ENCODE measurements at regions not wholly inside any gene's neighbourhood (a gene's known extent, or its start where the extent isn't known, plus 50 kb on each side); places are given as distances from the start of the nearest gene placed in this dataset.

DNA sequence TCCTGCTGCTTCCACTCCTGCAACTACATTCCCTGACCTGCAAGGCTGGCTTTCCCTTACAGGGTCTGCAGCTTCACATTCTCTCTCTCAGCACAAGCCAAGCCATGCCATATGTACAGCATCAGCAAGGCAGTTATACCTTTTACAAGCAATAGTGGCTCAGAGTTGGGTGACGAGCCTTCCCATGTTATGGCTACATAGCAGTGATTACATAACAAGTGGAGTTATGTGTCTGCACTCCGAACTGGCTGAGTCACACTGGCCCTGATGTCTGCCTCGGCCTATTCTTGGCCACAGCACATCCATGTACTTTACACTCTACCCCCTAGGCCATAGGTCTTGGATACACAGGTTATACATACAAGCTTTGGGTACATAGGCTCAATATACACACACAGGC, 52.0 kb upstream of the SNCAIP start (continued):
- TF ChIP-seq FOXK1 (CRISPR knock-in tag; IDR thresholded peaks at IDR 0.05), result no peak
- no peak for TF ChIP-seq NR1H2 (CRISPR knock-in tag; IDR thresholded peaks at IDR 0.05)

DNA sequence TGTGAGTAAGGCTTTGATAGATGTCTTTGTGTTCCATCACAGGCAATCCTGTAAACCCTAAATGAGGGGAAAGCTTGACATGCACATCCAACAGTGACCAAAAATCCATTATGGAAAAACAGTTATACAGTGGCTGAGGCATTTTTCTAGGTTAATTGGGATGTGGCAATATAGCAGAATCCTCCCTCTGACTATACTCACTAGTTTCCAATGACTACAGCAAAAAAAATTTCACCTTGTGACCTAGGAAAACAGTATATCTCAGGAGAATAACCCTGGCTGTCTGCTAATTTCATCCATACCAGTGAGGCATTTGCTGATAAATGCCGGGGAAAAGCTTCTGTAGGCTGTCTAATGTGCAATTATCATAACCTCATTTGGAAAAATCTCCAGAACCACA, 49.9 kb upstream of the SNCAIP start:
- no peak overlapping the region for H3K4me3 Mint-ChIP-seq
- ChIA-PET CTCF (no interaction called here), POLR2A (no interaction called here)
- peaks cover 9% of the 10 kb centered on the region for H3K36me3 Mint-ChIP-seq
- no peak overlapping the region for H3K27ac Mint-ChIP-seq
- TF ChIP-seq ZNF423 (CRISPR knock-in tag; IDR thresholded peaks at IDR 0.05) (no peak), ATF1 (CRISPR knock-in tag; IDR thresholded peaks at IDR 0.05) (no peak), MXD4 (CRISPR knock-in tag; IDR thresholded peaks at IDR 0.05; ENCODE audit: borderline replicate concordance) (no peak), PRRX2 (CRISPR knock-in tag; IDR thresholded peaks at IDR 0.05) (no peak), CREB1 (CRISPR knock-in tag; IDR thresholded peaks at IDR 0.05) (no peak), SMAD3 (CRISPR knock-in tag; IDR thresholded peaks at IDR 0.05; ENCODE audit: borderline replicate concordance) (no peak), NR1H2 (CRISPR knock-in tag; IDR thresholded peaks at IDR 0.05) (no peak), SOX15 (CRISPR knock-in tag; IDR thresholded peaks at IDR 0.05) (no peak), TP53 (CRISPR knock-in tag; IDR thresholded peaks at IDR 0.05) (no peak), ZNF138 (CRISPR knock-in tag; conservative IDR thresholded peaks at IDR 0.05) (no peak), ZNF396 (CRISPR knock-in tag; IDR thresholded peaks at IDR 0.05; ENCODE audit: borderline replicate concordance) (no peak)
- TF ChIP-seq, protein P1, sequence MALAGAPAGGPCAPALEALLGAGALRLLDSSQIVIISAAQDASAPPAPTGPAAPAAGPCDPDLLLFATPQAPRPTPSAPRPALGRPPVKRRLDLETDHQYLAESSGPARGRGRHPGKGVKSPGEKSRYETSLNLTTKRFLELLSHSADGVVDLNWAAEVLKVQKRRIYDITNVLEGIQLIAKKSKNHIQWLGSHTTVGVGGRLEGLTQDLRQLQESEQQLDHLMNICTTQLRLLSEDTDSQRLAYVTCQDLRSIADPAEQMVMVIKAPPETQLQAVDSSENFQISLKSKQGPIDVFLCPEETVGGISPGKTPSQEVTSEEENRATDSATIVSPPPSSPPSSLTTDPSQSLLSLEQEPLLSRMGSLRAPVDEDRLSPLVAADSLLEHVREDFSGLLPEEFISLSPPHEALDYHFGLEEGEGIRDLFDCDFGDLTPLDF (CRISPR knock-in tag; IDR thresholded peaks at IDR 0.05), result no peak
- TF ChIP-seq, protein P2, sequence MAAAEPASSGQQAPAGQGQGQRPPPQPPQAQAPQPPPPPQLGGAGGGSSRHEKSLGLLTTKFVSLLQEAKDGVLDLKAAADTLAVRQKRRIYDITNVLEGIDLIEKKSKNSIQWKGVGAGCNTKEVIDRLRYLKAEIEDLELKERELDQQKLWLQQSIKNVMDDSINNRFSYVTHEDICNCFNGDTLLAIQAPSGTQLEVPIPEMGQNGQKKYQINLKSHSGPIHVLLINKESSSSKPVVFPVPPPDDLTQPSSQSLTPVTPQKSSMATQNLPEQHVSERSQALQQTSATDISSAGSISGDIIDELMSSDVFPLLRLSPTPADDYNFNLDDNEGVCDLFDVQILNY (CRISPR knock-in tag; IDR thresholded peaks at IDR 0.05), result no peak
- TF ChIP-seq, protein P3, sequence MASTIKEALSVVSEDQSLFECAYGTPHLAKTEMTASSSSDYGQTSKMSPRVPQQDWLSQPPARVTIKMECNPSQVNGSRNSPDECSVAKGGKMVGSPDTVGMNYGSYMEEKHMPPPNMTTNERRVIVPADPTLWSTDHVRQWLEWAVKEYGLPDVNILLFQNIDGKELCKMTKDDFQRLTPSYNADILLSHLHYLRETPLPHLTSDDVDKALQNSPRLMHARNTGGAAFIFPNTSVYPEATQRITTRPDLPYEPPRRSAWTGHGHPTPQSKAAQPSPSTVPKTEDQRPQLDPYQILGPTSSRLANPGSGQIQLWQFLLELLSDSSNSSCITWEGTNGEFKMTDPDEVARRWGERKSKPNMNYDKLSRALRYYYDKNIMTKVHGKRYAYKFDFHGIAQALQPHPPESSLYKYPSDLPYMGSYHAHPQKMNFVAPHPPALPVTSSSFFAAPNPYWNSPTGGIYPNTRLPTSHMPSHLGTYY (CRISPR knock-in tag; IDR thresholded peaks at IDR 0.05), result no peak
- TF ChIP-seq, protein P4, sequence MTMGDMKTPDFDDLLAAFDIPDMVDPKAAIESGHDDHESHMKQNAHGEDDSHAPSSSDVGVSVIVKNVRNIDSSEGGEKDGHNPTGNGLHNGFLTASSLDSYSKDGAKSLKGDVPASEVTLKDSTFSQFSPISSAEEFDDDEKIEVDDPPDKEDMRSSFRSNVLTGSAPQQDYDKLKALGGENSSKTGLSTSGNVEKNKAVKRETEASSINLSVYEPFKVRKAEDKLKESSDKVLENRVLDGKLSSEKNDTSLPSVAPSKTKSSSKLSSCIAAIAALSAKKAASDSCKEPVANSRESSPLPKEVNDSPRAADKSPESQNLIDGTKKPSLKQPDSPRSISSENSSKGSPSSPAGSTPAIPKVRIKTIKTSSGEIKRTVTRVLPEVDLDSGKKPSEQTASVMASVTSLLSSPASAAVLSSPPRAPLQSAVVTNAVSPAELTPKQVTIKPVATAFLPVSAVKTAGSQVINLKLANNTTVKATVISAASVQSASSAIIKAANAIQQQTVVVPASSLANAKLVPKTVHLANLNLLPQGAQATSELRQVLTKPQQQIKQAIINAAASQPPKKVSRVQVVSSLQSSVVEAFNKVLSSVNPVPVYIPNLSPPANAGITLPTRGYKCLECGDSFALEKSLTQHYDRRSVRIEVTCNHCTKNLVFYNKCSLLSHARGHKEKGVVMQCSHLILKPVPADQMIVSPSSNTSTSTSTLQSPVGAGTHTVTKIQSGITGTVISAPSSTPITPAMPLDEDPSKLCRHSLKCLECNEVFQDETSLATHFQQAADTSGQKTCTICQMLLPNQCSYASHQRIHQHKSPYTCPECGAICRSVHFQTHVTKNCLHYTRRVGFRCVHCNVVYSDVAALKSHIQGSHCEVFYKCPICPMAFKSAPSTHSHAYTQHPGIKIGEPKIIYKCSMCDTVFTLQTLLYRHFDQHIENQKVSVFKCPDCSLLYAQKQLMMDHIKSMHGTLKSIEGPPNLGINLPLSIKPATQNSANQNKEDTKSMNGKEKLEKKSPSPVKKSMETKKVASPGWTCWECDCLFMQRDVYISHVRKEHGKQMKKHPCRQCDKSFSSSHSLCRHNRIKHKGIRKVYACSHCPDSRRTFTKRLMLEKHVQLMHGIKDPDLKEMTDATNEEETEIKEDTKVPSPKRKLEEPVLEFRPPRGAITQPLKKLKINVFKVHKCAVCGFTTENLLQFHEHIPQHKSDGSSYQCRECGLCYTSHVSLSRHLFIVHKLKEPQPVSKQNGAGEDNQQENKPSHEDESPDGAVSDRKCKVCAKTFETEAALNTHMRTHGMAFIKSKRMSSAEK (CRISPR knock-in tag; IDR thresholded peaks at IDR 0.05; ENCODE audit: borderline replicate concordance), result no peak
- TF ChIP-seq, protein P5, sequence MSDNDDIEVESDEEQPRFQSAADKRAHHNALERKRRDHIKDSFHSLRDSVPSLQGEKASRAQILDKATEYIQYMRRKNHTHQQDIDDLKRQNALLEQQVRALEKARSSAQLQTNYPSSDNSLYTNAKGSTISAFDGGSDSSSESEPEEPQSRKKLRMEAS (CRISPR knock-in tag; IDR thresholded peaks at IDR 0.05), result no peak
- TF ChIP-seq, protein P6, sequence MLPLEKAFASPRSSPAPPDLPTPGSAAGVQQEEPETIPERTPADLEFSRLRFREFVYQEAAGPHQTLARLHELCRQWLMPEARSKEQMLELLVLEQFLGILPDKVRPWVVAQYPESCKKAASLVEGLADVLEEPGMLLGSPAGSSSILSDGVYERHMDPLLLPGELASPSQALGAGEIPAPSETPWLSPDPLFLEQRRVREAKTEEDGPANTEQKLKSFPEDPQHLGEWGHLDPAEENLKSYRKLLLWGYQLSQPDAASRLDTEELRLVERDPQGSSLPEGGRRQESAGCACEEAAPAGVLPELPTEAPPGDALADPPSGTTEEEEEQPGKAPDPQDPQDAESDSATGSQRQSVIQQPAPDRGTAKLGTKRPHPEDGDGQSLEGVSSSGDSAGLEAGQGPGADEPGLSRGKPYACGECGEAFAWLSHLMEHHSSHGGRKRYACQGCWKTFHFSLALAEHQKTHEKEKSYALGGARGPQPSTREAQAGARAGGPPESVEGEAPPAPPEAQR (CRISPR knock-in tag; IDR thresholded peaks at IDR 0.05), result no peak
- H3K4me1 Mint-ChIP-seq, result peaks cover 7% of the 10 kb centered on the region
- no peaks in the 10 kb centered on the region; the same call in 1 of the 2 replicates for H3K27me3 Mint-ChIP-seq (ENCODE audit: low read depth)
- DNase-seq (ENCODE audit: low spot score) (no peak), ATAC-seq (no peak)
- peaks cover 10% of the 10 kb centered on the region for H3K9me3 Mint-ChIP-seq
